ENCODE measurements at regions not wholly inside any gene's neighbourhood (a gene's known extent, or its start where the extent isn't known, plus 50 kb on each side); places are given as distances from the start of the nearest gene placed in this dataset.

DNA sequence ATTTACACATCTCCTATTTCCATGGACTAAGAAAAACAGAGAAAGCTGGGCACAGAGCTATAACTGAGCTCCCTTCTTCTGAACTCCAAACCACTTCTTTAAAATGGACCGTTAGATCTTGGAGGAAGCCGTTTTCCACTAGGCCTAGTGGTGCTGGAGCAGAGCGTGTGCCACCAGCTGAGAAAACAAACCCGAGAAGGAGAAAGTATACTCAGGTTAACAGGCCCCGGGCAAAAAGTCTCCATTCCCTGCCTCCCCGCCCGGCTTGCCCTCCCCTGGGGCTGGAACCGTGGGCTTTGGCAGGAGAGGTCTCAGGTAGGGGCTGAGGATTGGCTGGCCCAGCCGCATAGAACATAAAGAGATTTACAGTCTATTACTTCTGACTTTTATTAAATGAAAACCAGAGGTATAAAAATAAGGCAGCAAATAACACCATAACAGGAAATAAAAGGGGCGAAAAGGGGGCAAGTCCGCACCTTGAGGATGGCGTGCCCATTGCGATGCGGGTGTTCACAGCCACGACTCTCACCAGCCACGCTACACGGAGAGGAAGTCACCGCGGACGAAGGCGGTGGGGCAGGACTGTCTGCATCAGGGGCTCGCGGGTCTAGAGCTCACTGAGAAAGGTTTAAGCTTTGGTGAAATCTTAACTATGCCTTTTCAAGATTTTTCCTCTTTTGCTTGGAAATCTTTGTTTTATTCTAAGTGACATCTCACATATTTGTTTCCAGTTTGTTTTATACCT, 191.2 kb upstream of the GMDS start:
- DNase-seq: no peak
- no peak overlapping the region for H3K27ac ChIP-seq (ENCODE audit: insufficient read depth, low read length, poor library complexity, severe bottlenecking)
- no peaks in the 10 kb centered on the region for H3K4me1 ChIP-seq (ENCODE audit: control insufficient read depth, insufficient read depth, low read length, poor library complexity, severe bottlenecking)
- no peaks in the 10 kb centered on the region for H3K9me3 ChIP-seq (ENCODE audit: control insufficient read depth, low read length)
- no peaks in the 10 kb centered on the region for H3K27me3 ChIP-seq (replicated peaks; ENCODE audit: control insufficient read depth, insufficient read depth, low read length, poor library complexity, severe bottlenecking)
- no peak overlapping the region for H3K4me3 ChIP-seq (ENCODE audit: insufficient read depth, low read depth, low read length, poor library complexity, severe bottlenecking)
- H3K36me3 ChIP-seq (ENCODE audit: control insufficient read depth, insufficient read depth, low read length): no peaks in the 10 kb centered on the region

DNA sequence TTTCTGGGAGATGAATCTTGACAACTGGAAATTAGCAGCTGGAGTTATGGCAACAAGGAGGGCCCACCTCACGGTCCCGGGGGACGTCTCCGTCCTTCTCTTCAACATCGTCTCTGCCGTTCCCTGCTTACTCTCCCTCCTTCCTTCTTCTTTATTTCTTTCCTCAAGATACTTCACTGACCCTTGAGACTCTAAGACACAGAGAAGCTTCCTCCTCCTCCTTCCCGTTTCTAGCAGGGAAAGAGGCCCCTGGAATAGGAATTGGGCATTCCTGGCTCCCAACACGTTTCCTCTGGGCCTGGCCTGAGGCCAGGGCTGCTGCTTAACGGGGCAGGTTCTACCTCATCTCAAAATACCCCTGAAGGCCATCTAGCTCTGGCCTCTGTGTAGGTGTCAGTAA, 189.9 kb upstream of the GMDS start:
- no peak overlapping the region for H3K27ac ChIP-seq (ENCODE audit: insufficient read depth, low read length, poor library complexity, severe bottlenecking)
- no peaks in the 10 kb centered on the region for H3K9me3 ChIP-seq (ENCODE audit: control insufficient read depth, low read length)
- H3K4me3 ChIP-seq (ENCODE audit: insufficient read depth, low read depth, low read length, poor library complexity, severe bottlenecking): no peak overlapping the region
- no peak for DNase-seq
- H3K27me3 ChIP-seq (replicated peaks; ENCODE audit: control insufficient read depth, insufficient read depth, low read length, poor library complexity, severe bottlenecking): no peaks in the 10 kb centered on the region
- H3K36me3 ChIP-seq (ENCODE audit: control insufficient read depth, insufficient read depth, low read length): no peaks in the 10 kb centered on the region
- H3K4me1 ChIP-seq (ENCODE audit: control insufficient read depth, insufficient read depth, low read length, poor library complexity, severe bottlenecking): no peaks in the 10 kb centered on the region

DNA sequence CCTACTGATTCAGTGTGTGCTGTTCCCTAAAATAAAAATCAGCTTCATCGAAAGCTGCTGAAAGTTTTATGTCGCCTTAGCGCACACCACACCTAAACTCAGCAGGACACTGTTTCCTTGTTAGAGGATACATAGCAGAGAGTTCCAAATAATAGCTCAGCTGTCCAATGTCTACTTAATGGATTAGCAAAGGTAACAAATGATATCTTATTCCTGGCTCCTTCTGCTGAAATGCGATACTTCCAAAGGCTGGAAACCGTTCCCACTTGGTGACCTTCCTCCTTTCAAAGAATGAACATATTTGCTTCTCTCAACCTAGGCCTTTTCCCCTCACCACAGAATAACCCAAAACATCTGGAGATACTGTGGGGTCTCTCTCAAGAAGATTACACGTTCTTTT, 189.5 kb upstream of the GMDS start:
- no peaks in the 10 kb centered on the region for H3K27me3 ChIP-seq (replicated peaks; ENCODE audit: control insufficient read depth, insufficient read depth, low read length, poor library complexity, severe bottlenecking)
- no peaks in the 10 kb centered on the region for H3K4me1 ChIP-seq (ENCODE audit: control insufficient read depth, insufficient read depth, low read length, poor library complexity, severe bottlenecking)
- DNase-seq: no peak

DNA sequence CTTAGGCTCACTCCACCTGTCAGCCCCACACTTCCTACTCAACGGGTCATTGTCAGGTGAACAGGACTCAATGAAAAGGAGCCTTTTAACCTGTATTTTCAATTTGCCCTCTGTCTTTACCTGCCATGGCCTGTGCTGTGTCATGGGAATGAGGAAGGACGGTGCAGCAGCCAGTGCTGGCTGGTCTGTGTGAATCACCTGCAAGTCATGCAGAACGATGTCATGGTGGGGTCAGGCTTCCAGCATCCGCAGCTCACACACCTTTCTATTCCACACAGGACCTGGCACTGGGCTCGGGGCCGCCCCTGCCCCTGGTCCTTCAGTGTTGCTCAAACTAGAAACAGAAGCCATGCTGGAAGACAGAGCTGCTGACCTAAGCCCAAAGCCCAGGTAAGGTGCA, 188.7 kb upstream of the GMDS start:
- Histone ChIP-seq H3K4me1 (ENCODE audit: control insufficient read depth, insufficient read depth, low read length, poor library complexity, severe bottlenecking) (no peaks in the 10 kb centered on the region), H3K9me3 (ENCODE audit: control insufficient read depth, low read length) (no peaks in the 10 kb centered on the region), H3K4me3 (ENCODE audit: insufficient read depth, low read depth, low read length, poor library complexity, severe bottlenecking) (no peak overlapping the region), H3K27me3 (replicated peaks; ENCODE audit: control insufficient read depth, insufficient read depth, low read length, poor library complexity, severe bottlenecking) (no peaks in the 10 kb centered on the region), H3K27ac (ENCODE audit: insufficient read depth, low read length, poor library complexity, severe bottlenecking) (no peak overlapping the region), H3K36me3 (ENCODE audit: control insufficient read depth, insufficient read depth, low read length) (no peaks in the 10 kb centered on the region)
- no peak for DNase-seq

More for the DNA sequence above, 189.5 kb upstream of the GMDS start:
- Histone ChIP-seq H3K36me3 (ENCODE audit: control insufficient read depth, insufficient read depth, low read length) (no peaks in the 10 kb centered on the region), H3K4me3 (ENCODE audit: insufficient read depth, low read depth, low read length, poor library complexity, severe bottlenecking) (no peak overlapping the region), H3K27ac (ENCODE audit: insufficient read depth, low read length, poor library complexity, severe bottlenecking) (no peak overlapping the region), H3K9me3 (ENCODE audit: control insufficient read depth, low read length) (no peaks in the 10 kb centered on the region)

DNA sequence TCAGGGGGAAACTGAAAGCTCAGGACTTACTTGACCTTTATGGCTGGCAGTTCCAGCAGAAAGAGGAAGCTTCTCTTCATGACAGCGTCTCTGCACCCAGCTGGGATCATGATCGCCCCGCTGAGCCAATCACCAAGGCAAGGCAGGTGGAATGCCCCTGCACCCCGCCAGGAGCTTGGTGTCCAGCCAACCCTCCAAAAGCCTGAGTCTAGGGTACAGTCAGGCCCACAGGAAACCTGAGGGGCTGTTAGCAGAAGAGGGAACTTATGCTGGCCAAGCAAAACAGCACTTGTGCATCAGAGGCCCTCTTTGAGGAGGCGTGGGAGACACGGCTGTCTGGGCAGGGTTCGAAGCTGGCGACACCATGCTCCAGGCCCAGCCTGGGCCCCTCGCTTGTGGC, 188.3 kb upstream of the GMDS start:
- H3K36me3 ChIP-seq (ENCODE audit: control insufficient read depth, insufficient read depth, low read length): no peaks in the 10 kb centered on the region
- H3K27ac ChIP-seq (ENCODE audit: insufficient read depth, low read length, poor library complexity, severe bottlenecking): no peak overlapping the region
- H3K4me1 ChIP-seq (ENCODE audit: control insufficient read depth, insufficient read depth, low read length, poor library complexity, severe bottlenecking): no peaks in the 10 kb centered on the region
- DNase-seq: no peak
- no peak overlapping the region for H3K4me3 ChIP-seq (ENCODE audit: insufficient read depth, low read depth, low read length, poor library complexity, severe bottlenecking)
- H3K27me3 ChIP-seq (replicated peaks; ENCODE audit: control insufficient read depth, insufficient read depth, low read length, poor library complexity, severe bottlenecking): no peaks in the 10 kb centered on the region
- H3K9me3 ChIP-seq (ENCODE audit: control insufficient read depth, low read length): no peaks in the 10 kb centered on the region

DNA sequence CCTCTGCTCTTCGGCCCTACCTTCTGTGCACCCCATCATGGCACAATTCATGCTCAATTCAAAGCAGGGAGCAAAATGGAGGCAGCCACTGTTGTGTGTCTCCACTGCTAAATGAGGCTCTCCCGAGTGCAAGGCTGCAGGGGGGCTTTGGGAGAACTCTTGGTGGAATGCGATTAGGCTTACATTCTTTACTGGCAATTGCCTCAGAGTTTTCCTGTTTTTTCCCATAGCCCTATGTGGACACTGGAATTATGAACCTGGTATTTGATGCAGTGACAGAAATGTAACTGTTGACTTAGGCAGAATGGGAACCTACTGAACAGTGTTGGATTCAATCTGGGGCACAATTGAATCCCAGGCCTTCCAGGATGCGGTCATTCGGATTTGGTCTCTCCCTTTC, 187.9 kb upstream of the GMDS start:
- Histone ChIP-seq H3K27me3 (replicated peaks; ENCODE audit: control insufficient read depth, insufficient read depth, low read length, poor library complexity, severe bottlenecking) (no peaks in the 10 kb centered on the region), H3K4me1 (ENCODE audit: control insufficient read depth, insufficient read depth, low read length, poor library complexity, severe bottlenecking) (no peaks in the 10 kb centered on the region), H3K36me3 (ENCODE audit: control insufficient read depth, insufficient read depth, low read length) (no peaks in the 10 kb centered on the region), H3K9me3 (ENCODE audit: control insufficient read depth, low read length) (no peaks in the 10 kb centered on the region), H3K4me3 (ENCODE audit: insufficient read depth, low read depth, low read length, poor library complexity, severe bottlenecking) (no peak overlapping the region), H3K27ac (ENCODE audit: insufficient read depth, low read length, poor library complexity, severe bottlenecking) (no peak overlapping the region)
- DNase-seq: no peak

DNA sequence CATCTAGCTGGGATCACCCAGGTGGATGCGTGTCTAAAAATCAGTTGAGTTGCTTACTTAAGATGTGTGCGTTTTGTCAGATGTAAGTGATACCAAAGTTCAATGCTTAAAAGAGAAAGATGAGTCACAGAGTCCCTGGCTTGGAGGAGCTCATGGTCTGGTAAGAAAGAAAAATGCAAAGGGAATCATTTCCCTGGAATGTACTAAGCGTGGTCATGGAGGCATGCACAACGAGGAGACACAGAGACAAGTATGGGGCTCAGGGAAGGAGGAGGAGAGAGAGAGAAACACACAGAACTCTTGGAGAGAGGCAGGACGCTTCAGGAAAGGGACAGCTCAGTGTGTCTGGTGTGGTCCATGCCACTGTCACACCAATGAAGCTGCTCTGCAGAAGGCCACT, 186.9 kb upstream of the GMDS start:
- DNase-seq: no peak
- no peak overlapping the region for H3K27ac ChIP-seq (ENCODE audit: insufficient read depth, low read length, poor library complexity, severe bottlenecking)
- H3K9me3 ChIP-seq (ENCODE audit: control insufficient read depth, low read length): no peaks in the 10 kb centered on the region
- no peaks in the 10 kb centered on the region for H3K36me3 ChIP-seq (ENCODE audit: control insufficient read depth, insufficient read depth, low read length)
- no peaks in the 10 kb centered on the region for H3K27me3 ChIP-seq (replicated peaks; ENCODE audit: control insufficient read depth, insufficient read depth, low read length, poor library complexity, severe bottlenecking)
- no peaks in the 10 kb centered on the region for H3K4me1 ChIP-seq (ENCODE audit: control insufficient read depth, insufficient read depth, low read length, poor library complexity, severe bottlenecking)
- no peak overlapping the region for H3K4me3 ChIP-seq (ENCODE audit: insufficient read depth, low read depth, low read length, poor library complexity, severe bottlenecking)

DNA sequence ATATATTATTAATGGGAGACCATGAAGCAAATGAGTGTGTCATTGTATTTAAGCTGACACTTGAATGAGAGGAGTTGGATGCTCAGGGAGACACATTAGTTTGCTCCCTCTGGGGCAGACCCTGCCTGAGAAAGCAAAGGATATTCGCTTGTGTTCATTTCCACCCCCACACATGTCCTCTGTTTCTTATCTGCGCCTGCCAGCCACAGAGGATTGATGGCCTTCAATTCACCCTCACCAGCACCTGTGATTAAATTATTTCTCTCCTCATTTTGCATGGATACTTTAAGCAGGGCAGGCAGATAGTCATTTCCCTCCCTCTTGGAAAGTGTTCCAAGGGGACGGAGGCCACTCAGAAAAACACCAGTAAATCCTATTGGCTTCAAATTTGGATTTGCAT, 185.2 kb upstream of the GMDS start:
- Histone ChIP-seq H3K27me3 (replicated peaks; ENCODE audit: control insufficient read depth, insufficient read depth, low read length, poor library complexity, severe bottlenecking) (no peaks in the 10 kb centered on the region), H3K36me3 (ENCODE audit: control insufficient read depth, insufficient read depth, low read length) (no peaks in the 10 kb centered on the region), H3K4me3 (ENCODE audit: insufficient read depth, low read depth, low read length, poor library complexity, severe bottlenecking) (no peak overlapping the region), H3K4me1 (ENCODE audit: control insufficient read depth, insufficient read depth, low read length, poor library complexity, severe bottlenecking) (no peaks in the 10 kb centered on the region), H3K9me3 (ENCODE audit: control insufficient read depth, low read length) (no peaks in the 10 kb centered on the region), H3K27ac (ENCODE audit: insufficient read depth, low read length, poor library complexity, severe bottlenecking) (no peak overlapping the region)
- no peak for DNase-seq

DNA sequence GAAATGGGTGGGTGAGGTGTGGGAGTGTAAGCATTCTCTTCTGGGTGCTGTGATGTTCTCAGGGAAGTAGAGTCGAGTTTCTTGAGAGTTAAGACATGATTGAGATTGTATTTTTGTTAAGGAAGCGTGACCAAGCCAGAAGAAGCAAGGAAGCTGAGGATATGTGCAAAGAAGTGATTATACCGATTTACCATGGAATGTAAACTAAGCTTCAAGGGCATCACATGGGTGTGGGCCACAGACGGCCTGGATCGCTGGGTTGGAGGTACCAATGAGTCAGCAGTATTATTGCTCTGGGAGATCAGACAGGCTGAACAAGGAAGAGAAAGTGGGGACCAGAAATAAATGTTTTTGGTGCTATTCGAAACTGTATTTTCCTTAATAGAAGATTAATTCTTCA, 184.1 kb upstream of the GMDS start:
- Histone ChIP-seq H3K27ac (ENCODE audit: insufficient read depth, low read length, poor library complexity, severe bottlenecking) (no peak overlapping the region), H3K9me3 (ENCODE audit: control insufficient read depth, low read length) (no peaks in the 10 kb centered on the region), H3K4me1 (ENCODE audit: control insufficient read depth, insufficient read depth, low read length, poor library complexity, severe bottlenecking) (no peaks in the 10 kb centered on the region), H3K27me3 (replicated peaks; ENCODE audit: control insufficient read depth, insufficient read depth, low read length, poor library complexity, severe bottlenecking) (no peaks in the 10 kb centered on the region), H3K4me3 (ENCODE audit: insufficient read depth, low read depth, low read length, poor library complexity, severe bottlenecking) (no peak overlapping the region), H3K36me3 (ENCODE audit: control insufficient read depth, insufficient read depth, low read length) (no peaks in the 10 kb centered on the region)
- no peak for DNase-seq

DNA sequence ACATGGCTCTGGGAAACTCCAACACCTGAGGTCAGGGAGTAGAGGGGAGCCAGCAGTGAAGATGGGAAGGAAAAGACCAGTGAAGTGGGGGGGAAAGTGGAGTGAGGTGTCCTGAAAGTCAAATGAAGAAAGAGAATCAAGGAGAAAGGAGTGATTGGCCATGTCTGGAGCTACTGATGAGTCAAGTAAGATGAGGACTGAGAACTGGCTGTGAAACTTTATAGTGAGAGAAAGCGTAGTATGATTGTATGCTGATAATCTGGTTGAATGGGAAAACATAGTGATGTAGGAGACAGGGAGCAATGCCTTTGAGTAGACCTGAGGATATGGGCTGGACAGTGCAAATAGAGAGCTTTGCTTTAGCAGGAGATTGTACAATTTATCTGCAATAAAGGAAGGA, 183.6 kb upstream of the GMDS start:
- no peaks in the 10 kb centered on the region for H3K4me1 ChIP-seq (ENCODE audit: control insufficient read depth, insufficient read depth, low read length, poor library complexity, severe bottlenecking)
- no peaks in the 10 kb centered on the region for H3K9me3 ChIP-seq (ENCODE audit: control insufficient read depth, low read length)
- no peak overlapping the region for H3K4me3 ChIP-seq (ENCODE audit: insufficient read depth, low read depth, low read length, poor library complexity, severe bottlenecking)
- H3K27me3 ChIP-seq (replicated peaks; ENCODE audit: control insufficient read depth, insufficient read depth, low read length, poor library complexity, severe bottlenecking): no peaks in the 10 kb centered on the region
- DNase-seq: no peak
- H3K27ac ChIP-seq (ENCODE audit: insufficient read depth, low read length, poor library complexity, severe bottlenecking): no peak overlapping the region
- H3K36me3 ChIP-seq (ENCODE audit: control insufficient read depth, insufficient read depth, low read length): no peaks in the 10 kb centered on the region

Data from effector memory CD4-positive, alpha-beta T cell (primary cell).